Duodenal mucosa (tissue), 2 donors: ENCODE measurements at regions not wholly inside any gene's neighbourhood (a gene's known extent, or its start where the extent isn't known, plus 50 kb on each side); places are given as distances from the start of the nearest gene placed in this dataset.
A peak's percentile ranks its signal among the peaks of the same experiment; 100 is the strongest.

Source experiments
- H3K27ac ChIP-seq: one replicate; pipeline ENCODE4 v1.7.0; 2013; ENCODE audit warnings: low read depth, low read length
- H3K27me3 ChIP-seq, 2 donors: one replicate each; pipeline ENCODE4 v1.7.0; 2013; ENCODE audit warnings: low read length in 2 of 2, control low read depth in 1 of 2; ENCODE audit not compliant: insufficient read depth in 2 of 2, control insufficient read depth in 1 of 2
- H3K36me3 ChIP-seq, 2 donors: one replicate each; pipeline ENCODE4 v1.7.0; 2013; ENCODE audit warnings: low read length in 2 of 2, control low read depth in 1 of 2; ENCODE audit not compliant: insufficient read depth in 2 of 2, control insufficient read depth in 1 of 2
- H3K4me1 ChIP-seq, 2 donors: one replicate each; pipeline ENCODE4 v1.7.0; 2013; ENCODE audit warnings: low read length in 2 of 2, control low read depth in 1 of 2; ENCODE audit not compliant: insufficient read depth in 2 of 2, control insufficient read depth in 1 of 2
- H3K4me3 ChIP-seq, 2 donors: one replicate each; pipeline ENCODE4 v1.7.0; 2013; ENCODE audit warnings: low read length in 2 of 2, low read depth in 1 of 2
- H3K9ac ChIP-seq, 2 donors: one replicate each; pipeline ENCODE4 v1.7.0; 2013; ENCODE audit warnings: low read length in 2 of 2, low read depth in 1 of 2
- H3K9me3 ChIP-seq, 2 donors: one replicate each; pipeline ENCODE4 v1.7.0; 2013; ENCODE audit warnings: low read length in 2 of 2, control low read depth in 1 of 2; ENCODE audit not compliant: control insufficient read depth in 1 of 2

- Histone ChIP-seq H3K4me3 (no peak overlapping the region), H3K36me3 (no peaks in the 10 kb centered on the region), H3K4me1 (no peaks in the 10 kb centered on the region), H3K9ac (no peak overlapping the region), H3K27ac (no peak overlapping the region), H3K9me3 (peaks cover under 1 to 6% of the 10 kb centered on the region in 2 donors), H3K27me3 (no peaks in the 10 kb centered on the region)
Measured at GRCh38 chr12:91387461-91388134, 205.0 kb upstream of the DCN start.

GRCh38 chr12:91384806-91385205, 202.2 kb upstream of the DCN start:
- no peak overlapping the region for H3K9ac ChIP-seq
- no peak overlapping the region for H3K27ac ChIP-seq
- H3K27me3 ChIP-seq = no peaks in the 10 kb centered on the region
- H3K36me3 ChIP-seq = no peaks in the 10 kb centered on the region
- no peak overlapping the region for H3K4me3 ChIP-seq
- peaks cover 0 to 5% of the 10 kb centered on the region in 2 donors for H3K4me1 ChIP-seq
- no peaks in the 10 kb centered on the region for H3K9me3 ChIP-seq

- H3K9me3 ChIP-seq = no peaks in the 10 kb centered on the region
Measured at GRCh38 chr12:91384366-91384765, 201.7 kb upstream of the DCN start.

GRCh38 chr12:91383099-91383498, 200.5 kb upstream of the DCN start:
- Histone ChIP-seq H3K27ac (no peak overlapping the region), H3K9ac (no peak overlapping the region), H3K27me3 (no peaks in the 10 kb centered on the region), H3K9me3 (no peaks in the 10 kb centered on the region), H3K4me1 (peaks cover 0 to 5% of the 10 kb centered on the region in 2 donors), H3K36me3 (no peaks in the 10 kb centered on the region), H3K4me3 (no peak overlapping the region)

More at GRCh38 chr12:91384366-91384765, 201.7 kb upstream of the DCN start:
- Histone ChIP-seq H3K4me1 (peaks cover 0 to 5% of the 10 kb centered on the region in 2 donors), H3K27me3 (no peaks in the 10 kb centered on the region), H3K36me3 (no peaks in the 10 kb centered on the region), H3K4me3 (no peak overlapping the region), H3K9ac (no peak overlapping the region), H3K27ac (no peak overlapping the region)

- no peaks in the 10 kb centered on the region for H3K9me3 ChIP-seq
- H3K9ac ChIP-seq = peak overlapping the region; percentile 36 to 53
- no peaks in the 10 kb centered on the region for H3K27me3 ChIP-seq
- no peaks in the 10 kb centered on the region for H3K36me3 ChIP-seq
- H3K27ac ChIP-seq = no peak overlapping the region
- H3K4me1 ChIP-seq = peaks cover 0 to 5% of the 10 kb centered on the region in 2 donors
- H3K4me3 ChIP-seq = peak overlapping the region; percentile 48 to 70
Measured at GRCh38 chr12:91382081-91382543, 199.5 kb upstream of the DCN start.

- Histone ChIP-seq H3K27me3 (no peaks in the 10 kb centered on the region), H3K27ac (peak overlapping the region; percentile 37), H3K4me3 (peak overlapping the region; percentile 48 to 70), H3K9ac (peak overlapping the region; percentile 15 to 53), H3K4me1 (peaks cover 0 to 5% of the 10 kb centered on the region in 2 donors), H3K36me3 (no peaks in the 10 kb centered on the region), H3K9me3 (no peaks in the 10 kb centered on the region)
Measured at GRCh38 chr12:91381309-91381804, 198.7 kb upstream of the DCN start.

GRCh38 chr12:91380631-91381030, 198.0 kb upstream of the DCN start:
- no peaks in the 10 kb centered on the region for H3K27me3 ChIP-seq
- no peak overlapping the region for H3K27ac ChIP-seq
- no peaks in the 10 kb centered on the region for H3K36me3 ChIP-seq
- H3K4me1 ChIP-seq = peaks cover 0 to 5% of the 10 kb centered on the region in 2 donors
- no peaks in the 10 kb centered on the region for H3K9me3 ChIP-seq
- H3K9ac ChIP-seq = no peak overlapping the region
- H3K4me3 ChIP-seq = peak overlapping the region in 1 of 2 donors; percentile 70

GRCh38 chr12:91379051-91379775, 196.6 kb upstream of the DCN start:
- H3K4me1 ChIP-seq = peaks cover 0 to 5% of the 10 kb centered on the region in 2 donors
- no peak overlapping the region for H3K9ac ChIP-seq
- H3K27me3 ChIP-seq = no peaks in the 10 kb centered on the region
- H3K27ac ChIP-seq = no peak overlapping the region
- H3K9me3 ChIP-seq = no peaks in the 10 kb centered on the region
- H3K4me3 ChIP-seq = no peak overlapping the region
- H3K36me3 ChIP-seq = no peaks in the 10 kb centered on the region

- Histone ChIP-seq H3K4me1 (peaks cover 0 to 5% of the 10 kb centered on the region in 2 donors), H3K9me3 (no peaks in the 10 kb centered on the region), H3K4me3 (no peak overlapping the region), H3K27ac (no peak overlapping the region), H3K9ac (no peak overlapping the region), H3K36me3 (no peaks in the 10 kb centered on the region), H3K27me3 (no peaks in the 10 kb centered on the region)
Measured at GRCh38 chr12:91377436-91377835, 194.8 kb upstream of the DCN start.

- Histone ChIP-seq H3K4me1 (no peaks in the 10 kb centered on the region), H3K36me3 (no peaks in the 10 kb centered on the region), H3K27me3 (no peaks in the 10 kb centered on the region), H3K27ac (no peak overlapping the region), H3K4me3 (no peak overlapping the region), H3K9ac (no peak overlapping the region), H3K9me3 (no peaks in the 10 kb centered on the region)
Measured at GRCh38 chr12:91373086-91373485, 190.5 kb upstream of the DCN start.
